SIG-M5 treated with dmso at 0.1 percent for 504 hours (cell line): ENCODE measurements at regions not wholly inside any gene's neighbourhood (a gene's known extent, or its start where the extent isn't known, plus 50 kb on each side); places are given as distances from the start of the nearest gene placed in this dataset.

Source experiments
- DNase-seq: peaks from one replicate; lab custom pipeline; 2025; ENCODE audit not compliant: unreplicated experiment; lab: John Stamatoyannopoulos, UW

DNA sequence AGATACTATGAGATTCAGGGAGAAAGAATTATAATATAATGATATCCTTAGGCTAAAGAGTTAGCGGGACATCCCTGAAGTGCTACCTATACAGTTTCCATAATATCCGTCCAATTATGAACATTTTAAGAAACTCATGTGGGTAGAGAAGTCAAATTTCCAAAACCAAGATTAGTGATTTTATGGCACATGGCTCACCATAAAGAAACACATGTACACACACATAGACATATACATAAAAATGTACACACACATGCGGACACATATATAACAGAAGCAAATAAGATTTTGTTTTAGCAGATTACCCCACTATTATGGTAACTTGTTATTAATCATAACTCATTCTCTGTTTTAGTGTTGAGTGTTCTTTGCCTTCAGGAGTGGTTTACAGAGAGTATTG is 566.7 kb upstream of the NEGR1 start:
- no peak for DNase-seq

GRCh38 chr1:72847651-72848050 is 565.3 kb upstream of the NEGR1 start:
- no peak for DNase-seq

- DNase-seq = no peak
Observed at GRCh38 chr1:72846476-72847278, 564.3 kb upstream of the NEGR1 start.

GRCh38 chr1:72845981-72846380 is 563.6 kb upstream of the NEGR1 start:
- no peak for DNase-seq

- no peak for DNase-seq
Observed at GRCh38 chr1:72845381-72845780, 563.0 kb upstream of the NEGR1 start.

- DNase-seq = no peak
Observed at GRCh38 chr1:72837781-72838180, 555.4 kb upstream of the NEGR1 start.

GRCh38 chr1:72830606-72831390 is 548.5 kb upstream of the NEGR1 start:
- no peak for DNase-seq

GRCh38 chr1:72827278-72827677 is 544.9 kb upstream of the NEGR1 start:
- peak; percentile 2 for DNase-seq

DNA sequence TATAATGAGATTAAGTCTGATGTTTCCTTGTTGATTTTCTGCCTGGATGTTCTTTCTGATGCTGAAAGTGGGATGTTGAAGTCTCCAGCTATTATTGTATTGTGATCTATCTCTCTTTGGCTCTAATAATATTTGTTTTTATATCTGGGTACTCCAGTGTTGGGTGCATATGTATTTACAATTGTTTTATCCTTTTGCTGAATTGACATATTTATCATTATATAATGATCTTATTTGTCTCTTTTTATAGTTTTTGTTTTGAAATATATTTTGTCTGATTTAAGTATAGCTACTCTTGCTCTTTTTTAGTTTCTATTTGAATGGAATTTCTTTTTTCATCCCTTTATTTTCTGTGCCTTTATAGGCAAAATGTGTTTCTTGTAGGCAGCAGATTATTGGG is 522.2 kb upstream of the NEGR1 start:
- no peak for DNase-seq

DNA sequence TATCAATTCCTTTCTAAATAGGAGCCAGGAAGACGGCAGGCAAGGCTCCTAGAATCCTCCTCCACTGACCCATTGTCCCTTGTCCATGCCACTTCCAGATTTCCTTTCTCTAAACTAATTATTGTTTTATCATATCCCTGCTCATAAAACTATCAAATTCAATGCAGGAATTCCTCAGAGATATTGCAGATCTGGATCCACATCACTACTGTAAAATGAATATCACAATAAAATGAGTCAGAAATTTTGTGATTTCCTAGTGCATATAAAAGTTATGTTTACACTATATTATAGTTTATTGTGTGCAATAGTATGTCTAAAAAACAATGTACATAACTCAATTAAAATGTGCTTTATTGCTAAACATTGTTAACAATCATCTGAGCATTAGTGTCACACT is 498.7 kb upstream of the NEGR1 start:
- no peak for DNase-seq

GRCh38 chr1:72780212-72780611 is 497.9 kb upstream of the NEGR1 start:
- no peak for DNase-seq

- DNase-seq = no peak
Observed at GRCh38 chr1:72777918-72778317, 495.6 kb upstream of the NEGR1 start.

- no peak for DNase-seq
Observed at GRCh38 chr1:72763481-72763880, 481.1 kb upstream of the NEGR1 start.

DNA sequence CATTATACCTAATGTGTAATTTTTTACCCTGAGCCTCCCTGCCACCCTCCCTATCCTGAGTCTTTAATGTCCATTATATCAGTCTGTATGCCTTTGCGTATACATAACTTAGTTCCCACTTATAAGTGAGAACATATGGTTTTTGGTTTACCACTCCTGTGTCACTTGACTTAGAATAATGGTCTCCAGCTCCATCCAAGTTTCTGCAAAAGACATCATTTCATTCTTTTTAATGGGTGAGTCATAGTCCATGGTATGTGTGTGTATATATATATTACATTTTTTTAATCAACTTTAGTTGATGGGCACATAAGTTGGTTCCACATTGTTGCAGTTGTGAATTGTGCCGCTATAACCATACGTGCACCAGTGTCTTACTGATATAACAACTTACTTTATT is 477.1 kb upstream of the NEGR1 start:
- DNase-seq = no peak

- DNase-seq = no peak
Observed at GRCh38 chr1:72757843-72758242, 475.5 kb upstream of the NEGR1 start.

- no peak for DNase-seq
Observed at GRCh38 chr1:72745413-72745812, 463.1 kb upstream of the NEGR1 start.

GRCh38 chr1:72734415-72734814 is 452.1 kb upstream of the NEGR1 start:
- DNase-seq = no peak

GRCh38 chr1:72724951-72725861 is 442.9 kb upstream of the NEGR1 start:
- DNase-seq = no peak

DNA sequence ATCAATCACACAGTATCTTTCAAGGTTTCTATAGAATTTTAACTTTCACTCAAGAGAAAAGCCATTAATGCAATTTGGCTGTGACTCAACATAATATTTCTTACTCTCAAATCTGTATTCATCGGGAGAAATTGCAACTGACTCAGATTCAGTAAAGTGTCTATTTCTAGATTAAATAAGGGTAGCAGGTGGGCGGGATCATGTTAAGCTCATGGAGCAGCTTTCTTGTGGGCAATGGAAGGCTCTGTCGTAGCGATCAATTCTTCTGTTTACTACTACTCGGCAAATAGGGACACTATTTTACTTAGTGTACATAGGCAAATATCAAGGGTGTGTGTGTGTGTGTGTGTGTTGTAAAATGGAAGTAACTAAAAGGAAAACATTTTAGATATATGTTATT is 423.6 kb upstream of the NEGR1 start:
- no peak for DNase-seq

DNA sequence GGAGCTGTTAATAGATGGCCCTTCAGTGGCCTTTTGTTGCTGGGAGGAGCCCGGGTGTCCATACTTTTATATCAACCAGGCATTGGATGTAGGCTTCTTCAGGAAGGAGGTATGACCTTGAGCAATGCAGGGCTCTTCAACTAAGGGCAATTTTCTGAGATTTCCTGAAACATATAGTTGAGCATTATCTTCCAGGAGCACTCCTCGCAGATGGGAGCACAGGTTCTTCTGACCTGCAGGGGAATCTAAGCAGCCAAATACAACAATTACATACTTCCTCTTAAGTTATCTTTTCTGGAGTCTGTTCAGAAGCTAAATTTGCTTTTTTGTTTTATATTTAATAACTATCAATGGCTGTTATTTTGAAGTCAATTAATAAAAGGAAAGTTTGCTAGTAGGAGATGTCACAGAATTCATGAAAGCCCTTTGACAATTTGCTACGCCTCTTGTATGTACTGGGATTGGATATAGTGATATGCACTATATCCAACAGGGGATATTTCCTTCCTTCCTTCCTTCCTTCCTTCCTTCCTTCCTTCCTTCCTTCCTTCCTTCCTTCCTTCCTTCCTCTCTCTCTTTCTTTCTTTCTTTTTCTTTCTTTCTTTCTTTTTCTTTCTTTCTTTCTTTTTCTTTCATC is 422.6 kb upstream of the NEGR1 start:
- no peak for DNase-seq

- no peak for DNase-seq
Observed at GRCh38 chr1:72697410-72697809, 415.1 kb upstream of the NEGR1 start.
